K562 (cell line): ENCODE measurements at regions not wholly inside any gene's neighbourhood (a gene's known extent, or its start where the extent isn't known, plus 50 kb on each side); places are given as distances from the start of the nearest gene placed in this dataset.
"Not testable (repeated sequence)": the region's sequence is repeated elsewhere in the genome, so short reads cannot be mapped to it uniquely, and the experiment has no call there.

Experiments used
- ARHGAP35 ChIP-seq: fragments of 450-650 bp; IDR thresholded peaks from 2 replicates; pipeline ENCODE4 v1.6.1; 2018; ENCODE audit not compliant: partially characterized antibody
- BHLHE40 ChIP-seq: IDR thresholded peaks from 2 replicates; pipeline ENCODE4 v1.6.1; 2011; ENCODE audit warnings: low read length, improper control_type of control experiment
- EP300 ChIP-seq: IDR thresholded peaks from 2 replicates; pipeline ENCODE4 v1.6.1; 2012; ENCODE audit warnings: low read length, improper control_type of control experiment
- FOS ChIP-seq: IDR thresholded peaks from 3 replicates; pipeline ENCODE4 v1.6.1; 2011; ENCODE audit not compliant: insufficient read length; ENCODE audit errors: extremely low read depth
- HNRNPK ChIP-seq: fragments of 200-400 bp; formaldehyde crosslinking; IDR thresholded peaks from one replicate; pipeline ENCODE4 v1.6.1; 2018; ENCODE audit warnings: mild to moderate bottlenecking, low read depth, low read length; ENCODE audit not compliant: poor library complexity, severe bottlenecking
- POU5F1 ChIP-seq: fragments of 150-350 bp; IDR thresholded peaks from 2 replicates; pipeline ENCODE4 v1.6.1; 2014; ENCODE audit warnings: borderline replicate concordance, low read length, low read depth, mild to moderate bottlenecking; ENCODE audit not compliant: partially characterized antibody
- SIN3A ChIP-seq, 2 experiments: fragments of 150-350 bp in 1 of 2; IDR thresholded peaks; 2 replicates each; pipeline ENCODE4 v1.6.1; 2011 to 2016; ENCODE audit warnings: borderline replicate concordance in 2 of 2, low read depth in 2 of 2, low read length in 2 of 2, mild to moderate bottlenecking in 2 of 2, moderate library complexity in 2 of 2; ENCODE audit not compliant: control insufficient read depth in 1 of 2
- SMAD3 ChIP-seq: fragments of 450-650 bp; formaldehyde crosslinking; conservative IDR thresholded peaks from 2 replicates; pipeline ENCODE4 v1.4.0; 2020; ENCODE audit warnings: mild to moderate bottlenecking
- TRIM24 ChIP-seq, 2 experiments: fragments of 450-650 bp; IDR thresholded peaks; 2 replicates each; pipeline ENCODE4 v1.6.1; 2016
- YY1 ChIP-seq, 3 experiments: IDR thresholded peaks; 2 replicates each; pipeline ENCODE4 v1.6.1; 2011; ENCODE audit warnings: low read length in 2 of 3, mild to moderate bottlenecking in 2 of 3, moderate library complexity in 2 of 3, borderline replicate concordance in 1 of 3, control low read depth in 1 of 3, low read depth in 1 of 3; ENCODE audit not compliant: insufficient read depth in 3 of 3, insufficient replicate concordance in 2 of 3, control insufficient read depth in 1 of 3, insufficient read length in 1 of 3; ENCODE audit errors: extremely low read depth in 1 of 3
- TF ChIP-seq, protein P1 (sequence below), 3 experiments: IDR thresholded peaks in 2 of 3; conservative IDR thresholded peaks in 1 of 3; 2 replicates each; pipeline ENCODE4 v1.5.1; 2011 to 2012; ENCODE audit warnings: low read length in 3 of 3, mild to moderate bottlenecking in 3 of 3, control low read depth in 2 of 3, improper control_type of control experiment in 1 of 3, inconsistent platforms in 1 of 3, low read depth in 1 of 3, mixed read lengths in 1 of 3, moderate library complexity in 1 of 3; ENCODE audit not compliant: insufficient read depth in 2 of 3

GRCh38 chr9:129412176-129412813 lies 208.6 kb downstream of the C9orf50 start:
- not testable (repeated sequence) for TF ChIP-seq SMAD3 (CRISPR knock-in tag); EP300; SIN3A (IDR thresholded peaks at IDR 0.05; ENCODE audit: borderline replicate concordance in 2 of 2, control insufficient read depth in 1 of 2, low read depth in 2 of 2, low read length in 2 of 2); POU5F1; FOS; BHLHE40; ARHGAP35; YY1 (IDR thresholded peaks at IDR 0.05; ENCODE audit: borderline replicate concordance in 1 of 3, control insufficient read depth in 1 of 3, extremely low read depth in 1 of 3, insufficient read depth in 3 of 3, insufficient read length in 1 of 3, insufficient replicate concordance in 2 of 3, low read depth in 1 of 3, low read length in 2 of 3); HNRNPK; TRIM24 (IDR thresholded peaks at IDR 0.05)
- TF ChIP-seq, protein P1, sequence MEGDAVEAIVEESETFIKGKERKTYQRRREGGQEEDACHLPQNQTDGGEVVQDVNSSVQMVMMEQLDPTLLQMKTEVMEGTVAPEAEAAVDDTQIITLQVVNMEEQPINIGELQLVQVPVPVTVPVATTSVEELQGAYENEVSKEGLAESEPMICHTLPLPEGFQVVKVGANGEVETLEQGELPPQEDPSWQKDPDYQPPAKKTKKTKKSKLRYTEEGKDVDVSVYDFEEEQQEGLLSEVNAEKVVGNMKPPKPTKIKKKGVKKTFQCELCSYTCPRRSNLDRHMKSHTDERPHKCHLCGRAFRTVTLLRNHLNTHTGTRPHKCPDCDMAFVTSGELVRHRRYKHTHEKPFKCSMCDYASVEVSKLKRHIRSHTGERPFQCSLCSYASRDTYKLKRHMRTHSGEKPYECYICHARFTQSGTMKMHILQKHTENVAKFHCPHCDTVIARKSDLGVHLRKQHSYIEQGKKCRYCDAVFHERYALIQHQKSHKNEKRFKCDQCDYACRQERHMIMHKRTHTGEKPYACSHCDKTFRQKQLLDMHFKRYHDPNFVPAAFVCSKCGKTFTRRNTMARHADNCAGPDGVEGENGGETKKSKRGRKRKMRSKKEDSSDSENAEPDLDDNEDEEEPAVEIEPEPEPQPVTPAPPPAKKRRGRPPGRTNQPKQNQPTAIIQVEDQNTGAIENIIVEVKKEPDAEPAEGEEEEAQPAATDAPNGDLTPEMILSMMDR (IDR thresholded peaks at IDR 0.05 in 2 of 3, conservative IDR thresholded peaks at IDR 0.05 in 1 of 3; ENCODE audit: insufficient read depth in 2 of 3, low read depth in 1 of 3, low read length in 3 of 3): not testable (repeated sequence)
